ENCODE measurements at regions not wholly inside any gene's neighbourhood (a gene's known extent, or its start where the extent isn't known, plus 50 kb on each side); places are given as distances from the start of the nearest gene placed in this dataset.
"Not testable (repeated sequence)": the region's sequence is repeated elsewhere in the genome, so short reads cannot be mapped to it uniquely, and the experiment has no call there.

GRCh38 chr16:80100846-80101451 lies 439.8 kb upstream of the DYNLRB2 start:
- Histone ChIP-seq H3K4me3 (ENCODE audit: low read depth, low read length) (no peak overlapping the region), H3K27ac (ENCODE audit: low read depth, low read length) (no peak overlapping the region), H3K9me3 (ENCODE audit: control insufficient read depth, insufficient read depth, low read length) (no peaks in the 10 kb centered on the region), H3K27me3 (ENCODE audit: control insufficient read depth, insufficient read depth, low read length) (no peaks in the 10 kb centered on the region)
- DNase-seq (ENCODE audit: low read depth, low spot score): no peak
- no peak for TF ChIP-seq CTCF (IDR thresholded peaks at IDR 0.05; ENCODE audit: low read depth, low read length)
- POLR2A ChIA-PET: no interaction called here
- CTCF ChIA-PET: no interaction called here

GRCh38 chr16:80100186-80100585 lies 440.6 kb upstream of the DYNLRB2 start:
- TF ChIP-seq CTCF (IDR thresholded peaks at IDR 0.05; ENCODE audit: low read depth, low read length): no peak
- ChIA-PET POLR2A (no interaction called here), CTCF (no interaction called here)
- DNase-seq (ENCODE audit: low read depth, low spot score): no peak
- Histone ChIP-seq H3K4me3 (ENCODE audit: low read depth, low read length) (no peak overlapping the region), H3K9me3 (ENCODE audit: control insufficient read depth, insufficient read depth, low read length) (no peaks in the 10 kb centered on the region), H3K27ac (ENCODE audit: low read depth, low read length) (no peak overlapping the region), H3K27me3 (ENCODE audit: control insufficient read depth, insufficient read depth, low read length) (no peaks in the 10 kb centered on the region)

- CTCF ChIA-PET: interaction anchor here (1.0 kb wide), 1 partner anchor 100 kb away, joined by 3 read pairs; no protein-coding TSS in a partner anchor
- Histone ChIP-seq H3K9me3 (ENCODE audit: control insufficient read depth, insufficient read depth, low read length) (no peaks in the 10 kb centered on the region), H3K4me3 (ENCODE audit: low read depth, low read length) (no peak overlapping the region), H3K27me3 (ENCODE audit: control insufficient read depth, insufficient read depth, low read length) (no peaks in the 10 kb centered on the region), H3K27ac (ENCODE audit: low read depth, low read length) (no peak overlapping the region)
- POLR2A ChIA-PET: no interaction called here
- DNase-seq (ENCODE audit: low read depth, low spot score): no peak
- TF ChIP-seq CTCF (IDR thresholded peaks at IDR 0.05; ENCODE audit: low read depth, low read length): no peak
Measured at GRCh38 chr16:80097098-80097497, 443.7 kb upstream of the DYNLRB2 start.

- H3K27ac ChIP-seq (ENCODE audit: low read depth, low read length): no peak overlapping the region
- H3K4me3 ChIP-seq (ENCODE audit: low read depth, low read length): no peak overlapping the region
- no peaks in the 10 kb centered on the region for H3K27me3 ChIP-seq (ENCODE audit: control insufficient read depth, insufficient read depth, low read length)
- ChIA-PET POLR2A (no interaction called here), CTCF (no interaction called here)
- no peak for DNase-seq (ENCODE audit: low read depth, low spot score)
- no peak for TF ChIP-seq CTCF (IDR thresholded peaks at IDR 0.05; ENCODE audit: low read depth, low read length)
- H3K9me3 ChIP-seq (ENCODE audit: control insufficient read depth, insufficient read depth, low read length): no peaks in the 10 kb centered on the region
Measured at GRCh38 chr16:80092681-80093080, 448.1 kb upstream of the DYNLRB2 start.

DNA sequence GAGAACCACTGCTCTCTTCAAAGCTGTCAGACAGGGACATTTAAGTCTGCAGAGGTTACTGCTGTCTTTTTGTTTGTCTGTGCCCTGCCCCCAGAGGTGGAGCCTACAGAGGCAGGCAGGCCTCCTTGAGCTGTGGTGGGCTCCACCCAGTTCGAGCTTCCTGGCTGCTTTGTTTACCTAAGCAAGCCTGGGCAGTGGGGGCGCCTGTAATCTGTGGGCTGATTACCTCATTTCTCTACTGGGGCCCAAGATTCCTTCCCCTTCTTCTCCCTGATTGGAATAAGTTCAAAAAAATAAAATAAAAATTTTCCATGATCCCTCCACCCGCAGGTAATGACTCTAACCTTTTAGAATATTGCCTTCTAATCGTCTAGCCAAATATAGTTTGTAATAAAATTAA lies 449.3 kb upstream of the DYNLRB2 start:
- DNase-seq (ENCODE audit: low read depth, low spot score); H3K4me3 ChIP-seq (ENCODE audit: low read depth, low read length); CTCF ChIA-PET; POLR2A ChIA-PET; H3K27me3 ChIP-seq (ENCODE audit: control insufficient read depth, insufficient read depth, low read length); H3K27ac ChIP-seq (ENCODE audit: low read depth, low read length); H3K9me3 ChIP-seq (ENCODE audit: control insufficient read depth, insufficient read depth, low read length): not testable (repeated sequence)

GRCh38 chr16:80085606-80086005 lies 455.2 kb upstream of the DYNLRB2 start:
- TF ChIP-seq CTCF (IDR thresholded peaks at IDR 0.05; ENCODE audit: low read depth, low read length): no peak
- DNase-seq (ENCODE audit: low read depth, low spot score): no peak
- Histone ChIP-seq H3K9me3 (ENCODE audit: control insufficient read depth, insufficient read depth, low read length) (no peaks in the 10 kb centered on the region), H3K27me3 (ENCODE audit: control insufficient read depth, insufficient read depth, low read length) (no peaks in the 10 kb centered on the region), H3K4me3 (ENCODE audit: low read depth, low read length) (no peak overlapping the region), H3K27ac (ENCODE audit: low read depth, low read length) (no peak overlapping the region)
- CTCF ChIA-PET: no interaction called here
- POLR2A ChIA-PET: no interaction called here
